Suprapubic skin (tissue), 4 donors: ENCODE measurements at regions not wholly inside any gene's neighbourhood (a gene's known extent, or its start where the extent isn't known, plus 50 kb on each side); places are given as distances from the start of the nearest gene placed in this dataset.

Experiments
- DNase-seq, 2 donors: peaks; one replicate each; pipeline ENCODE4 v3.0.0-alpha.2; 2019; ENCODE audit warnings: low spot score in 2 of 2
- H3K27ac ChIP-seq: fragments of 200-600 bp; sonication (generic); one replicate; pipeline ENCODE4 v1.5.1; 2019
- H3K27me3 ChIP-seq: fragments of 200-600 bp; sonication (generic); one replicate; pipeline ENCODE4 v1.5.1; 2019
- H3K36me3 ChIP-seq: fragments of 200-600 bp; sonication (generic); one replicate; pipeline ENCODE4 v1.5.1; 2019
- H3K4me1 ChIP-seq: fragments of 200-600 bp; sonication (generic); one replicate; pipeline ENCODE4 v1.5.1; 2019
- H3K4me3 ChIP-seq: fragments of 200-600 bp; sonication (generic); one replicate; pipeline ENCODE4 v1.5.1; 2019; ENCODE audit warnings: mild to moderate bottlenecking
- H3K9me3 ChIP-seq: fragments of 200-600 bp; sonication (generic); one replicate; pipeline ENCODE4 v1.5.1; 2019
- CTCF ChIP-seq, 2 donors: fragments of 200-600 bp in 1 of 2; fragments of 450-650 bp in 1 of 2; sonication (generic) in 1 of 2; IDR thresholded peaks; one replicate each; pipeline ENCODE4 v1.5.1; 2016 to 2019; ENCODE audit warnings: antibody characterized with exemption in 2 of 2, mild to moderate bottlenecking in 1 of 2, moderate library complexity in 1 of 2
- EP300 ChIP-seq: sonication (generic); formaldehyde crosslinking; IDR thresholded peaks from one replicate; pipeline ENCODE4 v1.6.1; 2017; ENCODE audit warnings: antibody characterized with exemption
- POLR2A ChIP-seq, 2 donors: fragments of 450-650 bp; IDR thresholded peaks; one replicate each; pipeline ENCODE4 v1.6.1; 2017; ENCODE audit warnings: antibody characterized with exemption in 2 of 2, mild to moderate bottlenecking in 2 of 2, moderate library complexity in 2 of 2
- POLR2AphosphoS5 ChIP-seq, 3 donors: sonication (generic); formaldehyde crosslinking; IDR thresholded peaks; one replicate each; pipeline ENCODE4 v1.6.1; 2017; ENCODE audit warnings: antibody characterized with exemption in 3 of 3
- WGBS: methylation state at CpG from one replicate; pipeline ENCODE4 v1.1.5; 2018; 5-methylcytosine and 5-hydroxymethylcytosine counted together

- Histone ChIP-seq H3K27ac (no peak overlapping the region), H3K9me3 (peaks cover 4% of the 10 kb centered on the region), H3K4me3 (no peak overlapping the region), H3K4me1 (no peaks in the 10 kb centered on the region), H3K36me3 (no peaks in the 10 kb centered on the region), H3K27me3 (no peaks in the 10 kb centered on the region)
- TF ChIP-seq CTCF (IDR thresholded peaks at IDR 0.05): no peak
- no peak for TF ChIP-seq EP300
- no peak for TF ChIP-seq POLR2AphosphoS5 (IDR thresholded peaks at IDR 0.05)
- no peak for TF ChIP-seq POLR2A (IDR thresholded peaks at IDR 0.05)
- 63% methylated on average over 6 of the region's 6 CpGs for WGBS
- DNase-seq: no peak
These were observed 150.0 kb upstream of the EPB41L3 start for GRCh38 chr18:5693699-5694294.

- WGBS: 53% methylated on average over 3 of the region's 3 CpGs
- no peak for DNase-seq
- TF ChIP-seq EP300 (no peak), POLR2A (IDR thresholded peaks at IDR 0.05) (no peak), CTCF (IDR thresholded peaks at IDR 0.05) (no peak), POLR2AphosphoS5 (IDR thresholded peaks at IDR 0.05) (no peak)
These were observed 135.1 kb upstream of the EPB41L3 start for GRCh38 chr18:5678779-5679406.

GRCh38 chr18:5678278-5678677, 134.5 kb upstream of the EPB41L3 start:
- H3K27ac ChIP-seq: no peak overlapping the region
- H3K4me1 ChIP-seq: no peaks in the 10 kb centered on the region
- H3K9me3 ChIP-seq: no peaks in the 10 kb centered on the region
- H3K36me3 ChIP-seq: no peaks in the 10 kb centered on the region
- DNase-seq: no peak
- no peaks in the 10 kb centered on the region for H3K27me3 ChIP-seq
- TF ChIP-seq EP300: no peak
- no peak for TF ChIP-seq CTCF (IDR thresholded peaks at IDR 0.05)
- no peak for TF ChIP-seq POLR2AphosphoS5 (IDR thresholded peaks at IDR 0.05)
- no peak for TF ChIP-seq POLR2A (IDR thresholded peaks at IDR 0.05)
- WGBS: 34% methylated on average over 3 of the region's 3 CpGs
- H3K4me3 ChIP-seq: no peak overlapping the region

More at GRCh38 chr18:5678779-5679406, 135.1 kb upstream of the EPB41L3 start:
- H3K36me3 ChIP-seq: no peaks in the 10 kb centered on the region
- H3K4me1 ChIP-seq: no peaks in the 10 kb centered on the region
- H3K27ac ChIP-seq: no peak overlapping the region
- no peak overlapping the region for H3K4me3 ChIP-seq
- H3K27me3 ChIP-seq: no peaks in the 10 kb centered on the region
- no peaks in the 10 kb centered on the region for H3K9me3 ChIP-seq

GRCh38 chr18:5673616-5674015, 129.8 kb upstream of the EPB41L3 start:
- WGBS: 62% methylated on average over 2 of the region's 2 CpGs
- no peak overlapping the region for H3K4me3 ChIP-seq
- H3K27me3 ChIP-seq: no peaks in the 10 kb centered on the region
- H3K9me3 ChIP-seq: no peaks in the 10 kb centered on the region
- H3K4me1 ChIP-seq: no peaks in the 10 kb centered on the region
- no peaks in the 10 kb centered on the region for H3K36me3 ChIP-seq
- H3K27ac ChIP-seq: no peak overlapping the region
- TF ChIP-seq POLR2A (IDR thresholded peaks at IDR 0.05): no peak
- TF ChIP-seq POLR2AphosphoS5 (IDR thresholded peaks at IDR 0.05): no peak
- no peak for TF ChIP-seq CTCF (IDR thresholded peaks at IDR 0.05)
- TF ChIP-seq EP300: no peak
- no peak for DNase-seq

GRCh38 chr18:5669585-5669984, 125.8 kb upstream of the EPB41L3 start:
- no peaks in the 10 kb centered on the region for H3K9me3 ChIP-seq
- H3K27ac ChIP-seq: no peak overlapping the region
- no peak overlapping the region for H3K4me3 ChIP-seq
- no peak for DNase-seq
- TF ChIP-seq CTCF (IDR thresholded peaks at IDR 0.05) (no peak), POLR2A (IDR thresholded peaks at IDR 0.05) (no peak), POLR2AphosphoS5 (IDR thresholded peaks at IDR 0.05) (no peak), EP300 (no peak)
- no peaks in the 10 kb centered on the region for H3K36me3 ChIP-seq
- no peaks in the 10 kb centered on the region for H3K4me1 ChIP-seq
- no peaks in the 10 kb centered on the region for H3K27me3 ChIP-seq
- 92% methylated on average over 2 of the region's 2 CpGs for WGBS
